ENCODE measurements at regions not wholly inside any gene's neighbourhood (a gene's known extent, or its start where the extent isn't known, plus 50 kb on each side); places are given as distances from the start of the nearest gene placed in this dataset.

- no peaks in the 10 kb centered on the region for H3K9me3 ChIP-seq
- ATAC-seq (no peak), DNase-seq (no peak)
- no peaks in the 10 kb centered on the region for H3K4me1 ChIP-seq (ENCODE audit: low read depth)
- TF ChIP-seq CTCF (IDR thresholded peaks at IDR 0.05) = no peak
- intact Hi-C loops (cut with DNase I, micrococcal nuclease) = no loop called here
- H3K36me3 ChIP-seq (ENCODE audit: low read depth) = no peaks in the 10 kb centered on the region
- no peak overlapping the region for H3K4me3 ChIP-seq
These were observed 61.6 kb downstream of the MSX1 start for GRCh38 chr4:4921077-4921476.

GRCh38 chr4:4922441-4922840 is 63.0 kb downstream of the MSX1 start:
- no peak for DNase-seq
- ATAC-seq = no peak
- H3K4me1 ChIP-seq (ENCODE audit: low read depth) = no peaks in the 10 kb centered on the region
- intact Hi-C loops (cut with DNase I, micrococcal nuclease) = no loop called here
- no peak overlapping the region for H3K4me3 ChIP-seq
- H3K36me3 ChIP-seq (ENCODE audit: low read depth) = no peaks in the 10 kb centered on the region
- TF ChIP-seq CTCF (IDR thresholded peaks at IDR 0.05) = no peak
- H3K9me3 ChIP-seq = no peaks in the 10 kb centered on the region

- no peak overlapping the region for H3K4me3 ChIP-seq
- DNase-seq = no peak
- no peaks in the 10 kb centered on the region for H3K36me3 ChIP-seq (ENCODE audit: low read depth)
- ATAC-seq = no peak
- no peaks in the 10 kb centered on the region for H3K9me3 ChIP-seq
- no peaks in the 10 kb centered on the region for H3K4me1 ChIP-seq (ENCODE audit: low read depth)
- no peak for TF ChIP-seq CTCF (IDR thresholded peaks at IDR 0.05)
- intact Hi-C loops (cut with DNase I, micrococcal nuclease) = no loop called here
These were observed 63.7 kb downstream of the MSX1 start for GRCh38 chr4:4923201-4923600.

- TF ChIP-seq CTCF (IDR thresholded peaks at IDR 0.05) = no peak
- no peaks in the 10 kb centered on the region for H3K36me3 ChIP-seq (ENCODE audit: low read depth)
- H3K4me3 ChIP-seq = no peak overlapping the region
- no peak for ATAC-seq
- no peak for DNase-seq
- no peaks in the 10 kb centered on the region for H3K4me1 ChIP-seq (ENCODE audit: low read depth)
- H3K9me3 ChIP-seq = no peaks in the 10 kb centered on the region
- intact Hi-C loops (cut with DNase I, micrococcal nuclease) = no loop called here
These were observed 71.2 kb downstream of the MSX1 start for GRCh38 chr4:4930677-4931076.

- intact Hi-C loops (cut with DNase I, micrococcal nuclease) = no loop called here
- Histone ChIP-seq H3K4me3 (no peak overlapping the region), H3K9me3 (no peaks in the 10 kb centered on the region), H3K36me3 (ENCODE audit: low read depth) (no peaks in the 10 kb centered on the region), H3K4me1 (ENCODE audit: low read depth) (no peaks in the 10 kb centered on the region)
- no peak for TF ChIP-seq CTCF (IDR thresholded peaks at IDR 0.05)
- DNase-seq (no peak), ATAC-seq (no peak)
These were observed 76.5 kb downstream of the MSX1 start for GRCh38 chr4:4935974-4936373.

- ATAC-seq (no peak), DNase-seq (no peak)
- H3K4me3 ChIP-seq = no peak overlapping the region
- H3K9me3 ChIP-seq = no peaks in the 10 kb centered on the region
- TF ChIP-seq CTCF (IDR thresholded peaks at IDR 0.05) = no peak
- no peaks in the 10 kb centered on the region for H3K36me3 ChIP-seq (ENCODE audit: low read depth)
- H3K4me1 ChIP-seq (ENCODE audit: low read depth) = no peaks in the 10 kb centered on the region
- intact Hi-C loops (cut with DNase I, micrococcal nuclease) = no loop called here
These were observed 78.5 kb downstream of the MSX1 start for GRCh38 chr4:4937926-4938325.

Data from mucosa of descending colon (tissue), 3 donors.